ENCODE measurements at regions not wholly inside any gene's neighbourhood (a gene's known extent, or its start where the extent isn't known, plus 50 kb on each side); places are given as distances from the start of the nearest gene placed in this dataset.

DNA sequence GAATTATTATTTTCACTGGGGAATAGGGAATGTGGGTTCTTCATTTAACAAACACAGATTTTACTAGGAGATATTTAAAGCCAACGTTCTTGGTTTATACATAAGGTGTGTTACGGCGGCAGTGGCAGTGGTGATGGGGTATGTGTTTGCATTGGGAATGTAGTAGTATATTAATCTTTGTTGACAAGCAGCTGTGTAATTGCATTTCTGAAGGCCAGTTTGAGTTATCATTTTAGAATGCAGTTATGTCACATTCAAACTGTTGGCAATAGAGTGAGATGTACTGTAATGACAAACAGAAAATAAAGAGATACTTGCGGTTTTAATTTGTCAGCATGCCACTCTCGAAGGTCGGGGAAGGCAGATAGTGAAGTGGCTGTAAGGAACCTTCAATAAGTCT lies 628.6 kb upstream of the POM121L12 start:
- TF ChIP-seq CTCF (IDR thresholded peaks at IDR 0.05): no peak
- no peak for TF ChIP-seq POLR2A (IDR thresholded peaks at IDR 0.05)

Data from thyroid gland (tissue), 4 donors.